ENCODE measurements at regions not wholly inside any gene's neighbourhood (a gene's known extent, or its start where the extent isn't known, plus 50 kb on each side); places are given as distances from the start of the nearest gene placed in this dataset.

- no peak for TF ChIP-seq ZNF425 (CRISPR knock-in tag; conservative IDR thresholded peaks at IDR 0.05)
- TF ChIP-seq TP53 (CRISPR knock-in tag; IDR thresholded peaks at IDR 0.05), result no peak
- no peak for TF ChIP-seq FOXJ3 (CRISPR knock-in tag; IDR thresholded peaks at IDR 0.05; ENCODE audit: borderline replicate concordance)
- TF ChIP-seq SP1 (CRISPR knock-in tag; conservative IDR thresholded peaks at IDR 0.05), result no peak
- no peak for TF ChIP-seq RELA (CRISPR knock-in tag; IDR thresholded peaks at IDR 0.05; ENCODE audit: borderline replicate concordance)
- TF ChIP-seq GABPB1 (CRISPR knock-in tag; IDR thresholded peaks at IDR 0.05), result no peak
- no peak for TF ChIP-seq PREB (CRISPR knock-in tag; IDR thresholded peaks at IDR 0.05; ENCODE audit: borderline replicate concordance)
- no peak for TF ChIP-seq MLX (CRISPR knock-in tag; IDR thresholded peaks at IDR 0.05)
- TF ChIP-seq STAT6 (CRISPR knock-in tag; conservative IDR thresholded peaks at IDR 0.05; ENCODE audit: low read depth), result no peak
- no peak for TF ChIP-seq ZNF138 (CRISPR knock-in tag; conservative IDR thresholded peaks at IDR 0.05)
- TF ChIP-seq IRF2 (CRISPR knock-in tag; IDR thresholded peaks at IDR 0.05; ENCODE audit: borderline replicate concordance, low read depth), result no peak
- TF ChIP-seq ZNF232 (CRISPR knock-in tag; IDR thresholded peaks at IDR 0.05), result no peak
- TF ChIP-seq, protein P1, sequence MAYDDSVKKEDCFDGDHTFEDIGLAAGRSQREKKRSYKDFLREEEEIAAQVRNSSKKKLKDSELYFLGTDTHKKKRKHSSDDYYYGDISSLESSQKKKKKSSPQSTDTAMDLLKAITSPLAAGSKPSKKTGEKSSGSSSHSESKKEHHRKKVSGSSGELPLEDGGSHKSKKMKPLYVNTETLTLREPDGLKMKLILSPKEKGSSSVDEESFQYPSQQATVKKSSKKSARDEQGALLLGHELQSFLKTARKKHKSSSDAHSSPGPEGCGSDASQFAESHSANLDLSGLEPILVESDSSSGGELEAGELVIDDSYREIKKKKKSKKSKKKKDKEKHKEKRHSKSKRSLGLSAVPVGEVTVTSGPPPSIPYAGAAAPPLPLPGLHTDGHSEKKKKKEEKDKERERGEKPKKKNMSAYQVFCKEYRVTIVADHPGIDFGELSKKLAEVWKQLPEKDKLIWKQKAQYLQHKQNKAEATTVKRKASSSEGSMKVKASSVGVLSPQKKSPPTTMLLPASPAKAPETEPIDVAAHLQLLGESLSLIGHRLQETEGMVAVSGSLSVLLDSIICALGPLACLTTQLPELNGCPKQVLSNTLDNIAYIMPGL (CRISPR knock-in tag; IDR thresholded peaks at IDR 0.05), result no peak
Measured at GRCh38 chr5:171580502-171581265, 161.2 kb downstream of the FGF18 start (continued).

DNA sequence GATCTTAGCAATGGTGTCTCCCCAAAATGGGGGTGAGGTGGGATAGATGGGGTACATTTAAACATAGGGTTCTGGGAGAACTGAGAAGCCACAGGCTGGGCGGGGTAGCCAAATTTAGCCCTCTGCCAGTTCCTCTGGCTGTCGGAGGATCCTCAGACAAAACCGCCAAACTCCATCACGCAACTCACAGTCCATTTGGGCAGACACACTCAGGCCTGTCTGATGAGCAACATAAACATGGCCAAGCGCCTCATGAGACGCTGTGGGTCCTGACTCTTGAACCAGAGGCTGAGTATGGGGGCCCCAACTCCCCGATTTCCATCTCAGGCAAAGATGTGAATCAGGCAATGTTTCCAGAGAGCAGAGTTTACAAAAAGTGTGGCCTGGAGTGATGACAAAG lies 162.3 kb downstream of the FGF18 start:
- Mint-ChIP-seq H3K4me3 (no peak overlapping the region), H3K36me3 (no peaks in the 10 kb centered on the region), H3K4me1 (peaks cover 9% of the 10 kb centered on the region), H3K27ac (no peak overlapping the region), H3K27me3 (ENCODE audit: low read depth) (no peaks in the 10 kb centered on the region), H3K9me3 (no peaks in the 10 kb centered on the region)
- no peak for DNase-seq (ENCODE audit: low spot score)
- TF ChIP-seq, protein P2, sequence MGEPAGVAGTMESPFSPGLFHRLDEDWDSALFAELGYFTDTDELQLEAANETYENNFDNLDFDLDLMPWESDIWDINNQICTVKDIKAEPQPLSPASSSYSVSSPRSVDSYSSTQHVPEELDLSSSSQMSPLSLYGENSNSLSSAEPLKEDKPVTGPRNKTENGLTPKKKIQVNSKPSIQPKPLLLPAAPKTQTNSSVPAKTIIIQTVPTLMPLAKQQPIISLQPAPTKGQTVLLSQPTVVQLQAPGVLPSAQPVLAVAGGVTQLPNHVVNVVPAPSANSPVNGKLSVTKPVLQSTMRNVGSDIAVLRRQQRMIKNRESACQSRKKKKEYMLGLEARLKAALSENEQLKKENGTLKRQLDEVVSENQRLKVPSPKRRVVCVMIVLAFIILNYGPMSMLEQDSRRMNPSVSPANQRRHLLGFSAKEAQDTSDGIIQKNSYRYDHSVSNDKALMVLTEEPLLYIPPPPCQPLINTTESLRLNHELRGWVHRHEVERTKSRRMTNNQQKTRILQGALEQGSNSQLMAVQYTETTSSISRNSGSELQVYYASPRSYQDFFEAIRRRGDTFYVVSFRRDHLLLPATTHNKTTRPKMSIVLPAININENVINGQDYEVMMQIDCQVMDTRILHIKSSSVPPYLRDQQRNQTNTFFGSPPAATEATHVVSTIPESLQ (CRISPR knock-in tag; IDR thresholded peaks at IDR 0.05), result no peak
- TF ChIP-seq, protein P3, sequence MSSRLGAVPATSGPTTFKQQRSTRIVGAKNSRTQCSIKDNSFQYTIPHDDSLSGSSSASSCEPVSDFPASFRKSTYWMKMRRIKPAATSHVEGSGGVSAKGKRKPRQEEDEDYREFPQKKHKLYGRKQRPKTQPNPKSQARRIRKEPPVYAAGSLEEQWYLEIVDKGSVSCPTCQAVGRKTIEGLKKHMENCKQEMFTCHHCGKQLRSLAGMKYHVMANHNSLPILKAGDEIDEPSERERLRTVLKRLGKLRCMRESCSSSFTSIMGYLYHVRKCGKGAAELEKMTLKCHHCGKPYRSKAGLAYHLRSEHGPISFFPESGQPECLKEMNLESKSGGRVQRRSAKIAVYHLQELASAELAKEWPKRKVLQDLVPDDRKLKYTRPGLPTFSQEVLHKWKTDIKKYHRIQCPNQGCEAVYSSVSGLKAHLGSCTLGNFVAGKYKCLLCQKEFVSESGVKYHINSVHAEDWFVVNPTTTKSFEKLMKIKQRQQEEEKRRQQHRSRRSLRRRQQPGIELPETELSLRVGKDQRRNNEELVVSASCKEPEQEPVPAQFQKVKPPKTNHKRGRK (CRISPR knock-in tag; IDR thresholded peaks at IDR 0.05; ENCODE audit: borderline replicate concordance), result no peak
- TF ChIP-seq, protein P4, sequence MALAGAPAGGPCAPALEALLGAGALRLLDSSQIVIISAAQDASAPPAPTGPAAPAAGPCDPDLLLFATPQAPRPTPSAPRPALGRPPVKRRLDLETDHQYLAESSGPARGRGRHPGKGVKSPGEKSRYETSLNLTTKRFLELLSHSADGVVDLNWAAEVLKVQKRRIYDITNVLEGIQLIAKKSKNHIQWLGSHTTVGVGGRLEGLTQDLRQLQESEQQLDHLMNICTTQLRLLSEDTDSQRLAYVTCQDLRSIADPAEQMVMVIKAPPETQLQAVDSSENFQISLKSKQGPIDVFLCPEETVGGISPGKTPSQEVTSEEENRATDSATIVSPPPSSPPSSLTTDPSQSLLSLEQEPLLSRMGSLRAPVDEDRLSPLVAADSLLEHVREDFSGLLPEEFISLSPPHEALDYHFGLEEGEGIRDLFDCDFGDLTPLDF (CRISPR knock-in tag; IDR thresholded peaks at IDR 0.05), result no peak
- no peak for TF ChIP-seq CTCF (IDR thresholded peaks at IDR 0.05)
- TF ChIP-seq NFYB (CRISPR knock-in tag; conservative IDR thresholded peaks at IDR 0.05; ENCODE audit: low read depth), result no peak
- TF ChIP-seq, protein P5, sequence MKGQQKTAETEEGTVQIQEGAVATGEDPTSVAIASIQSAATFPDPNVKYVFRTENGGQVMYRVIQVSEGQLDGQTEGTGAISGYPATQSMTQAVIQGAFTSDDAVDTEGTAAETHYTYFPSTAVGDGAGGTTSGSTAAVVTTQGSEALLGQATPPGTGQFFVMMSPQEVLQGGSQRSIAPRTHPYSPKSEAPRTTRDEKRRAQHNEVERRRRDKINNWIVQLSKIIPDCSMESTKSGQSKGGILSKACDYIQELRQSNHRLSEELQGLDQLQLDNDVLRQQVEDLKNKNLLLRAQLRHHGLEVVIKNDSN (CRISPR knock-in tag; IDR thresholded peaks at IDR 0.05), result no peak
- POLR2A ChIA-PET, result no interaction called here
- CTCF ChIA-PET, result no interaction called here
- no peak for ATAC-seq

Measured in WTC11 (cell line).